Type B pancreatic cell (in vitro differentiated cells): ENCODE measurements at regions not wholly inside any gene's neighbourhood (a gene's known extent, or its start where the extent isn't known, plus 50 kb on each side); places are given as distances from the start of the nearest gene placed in this dataset.

Experiments used
- DNase-seq: peaks from one replicate; pipeline ENCODE4 v3.0.0; 2021; ENCODE audit warnings: mixed read lengths; ENCODE audit not compliant: unreplicated experiment; ENCODE audit errors: extremely low spot score
- H3K27ac Mint-ChIP-seq: 2 replicates; pipeline ENCODE4 v1.8.0; 2021; ENCODE audit warnings: mild to moderate bottlenecking, mixed read lengths
- H3K27me3 Mint-ChIP-seq: 2 replicates; pipeline ENCODE4 v1.8.0; 2021; ENCODE audit warnings: mixed read lengths
- H3K36me3 Mint-ChIP-seq: 2 replicates; pipeline ENCODE4 v1.8.0; 2021; ENCODE audit warnings: mixed read lengths
- H3K4me1 Mint-ChIP-seq: one replicate; pipeline ENCODE4 v1.8.0; 2021; ENCODE audit warnings: mixed read lengths; ENCODE audit not compliant: unreplicated experiment
- H3K4me3 Mint-ChIP-seq: 2 replicates; pipeline ENCODE4 v1.8.0; 2021; ENCODE audit warnings: mild to moderate bottlenecking, mixed read lengths
- H3K9me3 Mint-ChIP-seq: 2 replicates; pipeline ENCODE4 v1.8.0; 2021; ENCODE audit warnings: mixed read lengths
- TF ChIP-seq, protein P1 (sequence below): fragments of 200-600 bp; sonication (generic); conservative IDR thresholded peaks from 2 replicates; pipeline ENCODE4 v1.5.0; 2021; ENCODE audit warnings: antibody characterized with exemption, mild to moderate bottlenecking

DNA sequence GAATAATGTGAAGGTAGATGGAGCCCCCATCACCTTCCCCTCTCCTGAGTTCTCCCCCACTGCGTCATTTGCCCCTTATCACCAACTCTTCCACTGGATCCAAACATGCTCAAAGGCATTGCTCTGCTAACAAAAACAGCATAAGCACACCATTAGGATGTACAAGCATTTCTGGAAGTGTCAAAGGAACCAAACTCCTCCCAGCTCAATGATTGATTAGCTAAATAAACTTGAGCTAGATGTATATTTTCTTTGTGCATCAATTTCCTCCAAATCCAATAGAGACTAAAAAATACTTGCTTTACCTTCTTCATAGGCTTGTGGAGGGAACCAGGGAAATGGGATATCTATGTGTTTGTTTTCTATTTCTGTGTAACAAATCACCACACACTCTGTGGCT lies 248.4 kb upstream of the JARID2 start:
- H3K36me3 Mint-ChIP-seq: no peaks in the 10 kb centered on the region
- H3K27ac Mint-ChIP-seq: no peak overlapping the region
- no peak overlapping the region for H3K4me3 Mint-ChIP-seq
- H3K27me3 Mint-ChIP-seq: no peaks in the 10 kb centered on the region
- no peak for DNase-seq
- TF ChIP-seq, protein P1, sequence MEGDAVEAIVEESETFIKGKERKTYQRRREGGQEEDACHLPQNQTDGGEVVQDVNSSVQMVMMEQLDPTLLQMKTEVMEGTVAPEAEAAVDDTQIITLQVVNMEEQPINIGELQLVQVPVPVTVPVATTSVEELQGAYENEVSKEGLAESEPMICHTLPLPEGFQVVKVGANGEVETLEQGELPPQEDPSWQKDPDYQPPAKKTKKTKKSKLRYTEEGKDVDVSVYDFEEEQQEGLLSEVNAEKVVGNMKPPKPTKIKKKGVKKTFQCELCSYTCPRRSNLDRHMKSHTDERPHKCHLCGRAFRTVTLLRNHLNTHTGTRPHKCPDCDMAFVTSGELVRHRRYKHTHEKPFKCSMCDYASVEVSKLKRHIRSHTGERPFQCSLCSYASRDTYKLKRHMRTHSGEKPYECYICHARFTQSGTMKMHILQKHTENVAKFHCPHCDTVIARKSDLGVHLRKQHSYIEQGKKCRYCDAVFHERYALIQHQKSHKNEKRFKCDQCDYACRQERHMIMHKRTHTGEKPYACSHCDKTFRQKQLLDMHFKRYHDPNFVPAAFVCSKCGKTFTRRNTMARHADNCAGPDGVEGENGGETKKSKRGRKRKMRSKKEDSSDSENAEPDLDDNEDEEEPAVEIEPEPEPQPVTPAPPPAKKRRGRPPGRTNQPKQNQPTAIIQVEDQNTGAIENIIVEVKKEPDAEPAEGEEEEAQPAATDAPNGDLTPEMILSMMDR: no peak
- H3K4me1 Mint-ChIP-seq: peaks cover 10% of the 10 kb centered on the region
- H3K9me3 Mint-ChIP-seq: no peaks in the 10 kb centered on the region

DNA sequence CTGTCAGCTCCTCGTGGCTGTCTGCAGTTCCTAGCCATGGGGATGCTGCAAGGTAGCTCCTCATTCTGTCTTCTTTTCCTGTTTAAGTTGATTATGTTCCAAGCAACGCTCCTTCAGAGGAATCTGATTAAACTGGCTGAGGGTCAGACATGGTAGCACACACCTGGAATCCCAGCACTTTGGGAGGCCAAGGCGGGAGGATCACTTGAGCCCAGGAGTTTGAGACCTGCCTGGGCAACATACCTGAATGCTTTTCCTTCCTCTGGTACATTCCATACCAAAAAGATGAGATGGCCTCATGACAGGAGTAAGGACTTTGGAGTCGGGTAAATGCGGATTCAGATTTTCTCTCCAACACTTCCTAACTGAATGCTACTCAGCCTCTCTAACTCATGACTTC lies 246.8 kb upstream of the JARID2 start:
- H3K36me3 Mint-ChIP-seq: no peaks in the 10 kb centered on the region
- H3K4me3 Mint-ChIP-seq: no peak overlapping the region
- H3K4me1 Mint-ChIP-seq: peaks cover 10% of the 10 kb centered on the region
- H3K27me3 Mint-ChIP-seq: no peaks in the 10 kb centered on the region
- no peaks in the 10 kb centered on the region for H3K9me3 Mint-ChIP-seq
- H3K27ac Mint-ChIP-seq: no peak overlapping the region
- no peak for DNase-seq
- TF ChIP-seq, protein P1: no peak

DNA sequence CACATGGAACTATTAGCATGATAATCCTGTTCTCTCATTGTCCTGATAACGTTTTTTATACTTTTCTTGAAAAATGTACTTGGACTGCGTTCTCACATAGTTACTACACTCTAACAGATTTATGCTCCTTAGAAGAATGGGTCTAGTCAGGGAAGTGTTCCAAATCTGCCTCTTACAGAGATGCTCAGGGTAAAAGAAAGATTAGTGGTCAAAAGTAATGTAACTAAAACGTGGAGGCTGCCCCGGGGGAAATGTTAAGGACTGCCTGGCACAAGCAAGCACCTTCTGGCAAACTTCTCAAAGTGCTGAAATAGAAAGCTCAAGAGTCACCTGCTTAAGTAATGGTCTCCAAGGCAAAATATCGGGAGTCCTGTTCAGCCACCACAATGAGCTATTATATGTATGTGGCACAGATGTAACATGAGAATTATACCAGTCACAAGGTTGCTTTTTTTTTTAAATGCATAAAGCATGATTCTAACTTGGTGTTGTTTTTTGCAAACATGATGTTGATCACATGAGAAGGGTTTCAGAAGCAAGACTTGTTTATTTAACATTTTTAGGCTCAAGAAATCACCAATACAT lies 244.5 kb upstream of the JARID2 start:
- TF ChIP-seq, protein P1: no peak
- no peak for DNase-seq
- Mint-ChIP-seq H3K27ac (no peak overlapping the region), H3K36me3 (no peaks in the 10 kb centered on the region), H3K4me1 (peaks cover 10% of the 10 kb centered on the region), H3K4me3 (no peak overlapping the region), H3K9me3 (no peaks in the 10 kb centered on the region), H3K27me3 (no peaks in the 10 kb centered on the region)

DNA sequence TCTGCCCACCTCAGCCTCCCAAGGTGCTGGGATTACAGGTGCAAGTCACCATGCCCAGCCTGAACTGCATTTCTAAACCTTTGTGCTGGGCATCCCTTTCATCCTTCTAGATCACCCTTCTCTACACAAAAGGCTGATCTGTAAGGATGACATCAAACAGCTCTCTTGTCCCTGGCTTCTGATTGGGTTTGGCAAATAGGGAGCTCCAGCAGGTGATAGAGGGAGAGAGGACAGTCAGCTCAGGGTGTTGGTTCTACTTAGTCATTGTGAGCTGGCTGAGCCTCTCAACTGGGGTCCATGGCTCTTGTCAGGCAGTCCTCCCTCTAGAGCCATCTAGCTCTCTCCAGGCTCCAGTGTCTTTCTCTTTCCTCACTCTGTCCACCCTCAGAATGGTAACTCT lies 237.6 kb upstream of the JARID2 start:
- H3K4me1 Mint-ChIP-seq: no peaks in the 10 kb centered on the region
- peaks cover 5% of the 10 kb centered on the region for H3K9me3 Mint-ChIP-seq
- H3K36me3 Mint-ChIP-seq: no peaks in the 10 kb centered on the region
- H3K4me3 Mint-ChIP-seq: no peak overlapping the region
- DNase-seq: no peak
- no peak overlapping the region for H3K27ac Mint-ChIP-seq
- TF ChIP-seq, protein P1: no peak
- no peaks in the 10 kb centered on the region for H3K27me3 Mint-ChIP-seq

DNA sequence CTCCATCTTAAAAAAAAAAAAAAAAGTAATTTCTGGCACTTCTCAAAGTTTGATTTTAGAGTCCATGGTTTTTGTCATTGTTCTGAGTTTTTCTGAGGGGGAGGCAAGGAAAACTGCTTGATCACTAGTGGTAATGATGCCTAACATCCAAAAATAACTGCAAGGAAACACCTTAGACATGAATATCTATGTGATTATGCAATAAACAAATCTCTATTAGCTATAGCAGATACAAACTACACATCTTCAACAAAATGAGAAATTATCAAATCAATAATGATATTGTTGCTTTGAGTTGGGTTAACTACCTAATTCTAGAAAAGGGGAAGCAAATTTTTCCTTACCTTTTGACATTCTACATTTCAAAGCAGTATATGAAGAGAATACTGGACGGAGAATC lies 230.9 kb upstream of the JARID2 start:
- no peak overlapping the region for H3K27ac Mint-ChIP-seq
- H3K9me3 Mint-ChIP-seq: peaks cover 4% of the 10 kb centered on the region
- H3K4me1 Mint-ChIP-seq: peaks cover 16% of the 10 kb centered on the region
- TF ChIP-seq, protein P1: no peak
- H3K4me3 Mint-ChIP-seq: no peak overlapping the region
- no peaks in the 10 kb centered on the region for H3K36me3 Mint-ChIP-seq
- peaks cover 3% of the 10 kb centered on the region for H3K27me3 Mint-ChIP-seq
- DNase-seq: no peak

DNA sequence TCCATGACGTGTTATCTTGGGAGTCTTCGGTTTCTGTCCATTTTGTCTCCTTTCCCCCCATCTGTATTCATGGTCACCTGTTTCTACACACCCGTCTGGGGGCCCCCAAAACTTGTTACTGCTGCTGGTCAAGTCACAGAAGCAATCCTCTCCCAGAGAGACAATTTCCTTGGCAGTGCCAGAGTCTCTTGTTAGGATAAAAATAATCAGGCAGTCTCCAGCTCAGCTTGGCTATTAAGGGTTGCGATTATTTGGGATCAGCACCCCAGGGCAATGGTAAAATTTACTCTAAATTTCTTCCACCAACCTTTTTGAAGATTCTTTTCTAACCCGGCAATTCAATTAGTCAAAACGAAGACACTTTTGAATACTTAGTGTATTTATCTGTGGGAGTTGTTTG lies 229.1 kb upstream of the JARID2 start:
- TF ChIP-seq, protein P1: no peak
- no peaks in the 10 kb centered on the region for H3K36me3 Mint-ChIP-seq
- H3K9me3 Mint-ChIP-seq: peaks cover 4% of the 10 kb centered on the region
- H3K27ac Mint-ChIP-seq: no peak overlapping the region
- no peak overlapping the region for H3K4me3 Mint-ChIP-seq
- DNase-seq: no peak
- H3K4me1 Mint-ChIP-seq: peaks cover 28% of the 10 kb centered on the region
- H3K27me3 Mint-ChIP-seq: peaks cover 3% of the 10 kb centered on the region
